ENCODE measurements at regions not wholly inside any gene's neighbourhood (a gene's known extent, or its start where the extent isn't known, plus 50 kb on each side); places are given as distances from the start of the nearest gene placed in this dataset.

- no peak overlapping the region for H3K4me2 ChIP-seq (ENCODE audit: low read length)
- H3K9me3 ChIP-seq (ENCODE audit: control insufficient read depth in 1 of 2, insufficient read depth in 1 of 2, low read depth in 1 of 2, low read length in 2 of 2), result peaks cover 0 to 6% of the 10 kb centered on the region in 2 experiments; a peak in 1 of 4 replicates
- no peaks in the 10 kb centered on the region for H3K4me1 ChIP-seq (ENCODE audit: control insufficient read depth in 1 of 2, insufficient read depth in 2 of 2, low read length in 2 of 2)
- DNase-seq (ENCODE audit: low read depth, low spot score), result no peak
- ChIA-PET RAD21 (ENCODE audit: low non-redundant PET in 1 of 2, low total read pairs in 2 of 2, uncharacterized antibody in 2 of 2, unreplicated experiment in 2 of 2) (no interaction called here), POLR2A (no interaction called here), CTCF (no interaction called here)
- H3K27ac ChIP-seq (ENCODE audit: low read depth, low read length), result no peak overlapping the region
- no peaks in the 10 kb centered on the region for H4K20me1 ChIP-seq (ENCODE audit: insufficient read depth)
- no peak overlapping the region for H3K9ac ChIP-seq (ENCODE audit: low read length)
- no peaks in the 10 kb centered on the region for H3K9me2 ChIP-seq (ENCODE audit: insufficient read depth)
- no TSS peak for BruUV-seq (replicated peaks)
- no peak for ATAC-seq
- intact Hi-C loops (cut with micrococcal nuclease), result no loop called here
- no peaks in the 10 kb centered on the region for H3K36me3 ChIP-seq (ENCODE audit: control insufficient read depth in 1 of 2, insufficient read depth in 2 of 2, low read length in 2 of 2)
- TF ChIP-seq JUND (IDR thresholded peaks at IDR 0.05) (no peak), ZNF274 (IDR thresholded peaks at IDR 0.05; ENCODE audit: low read depth, low read length) (no peak), POLR2AphosphoS5 (IDR thresholded peaks at IDR 0.05; ENCODE audit: low read depth, low read length) (no peak), ATF3 (IDR thresholded peaks at IDR 0.05) (no peak), MAX (IDR thresholded peaks at IDR 0.05) (no peak), EGR1 (IDR thresholded peaks at IDR 0.05; ENCODE audit: low read depth) (no peak), POLR2A (IDR thresholded peaks at IDR 0.05; ENCODE audit: borderline replicate concordance, extremely low read depth, insufficient read depth, insufficient read length) (no peak), YY1 (IDR thresholded peaks at IDR 0.05; ENCODE audit: extremely low read depth, insufficient replicate concordance, low read depth, low read length) (no peak), RAD21 (IDR thresholded peaks at IDR 0.05; ENCODE audit: low read depth) (no peak), REST (IDR thresholded peaks at IDR 0.05; ENCODE audit: low read depth) (no peak), FOSL1 (IDR thresholded peaks at IDR 0.05; ENCODE audit: low read depth) (no peak), ZFX (IDR thresholded peaks at IDR 0.05) (no peak), SRF (IDR thresholded peaks at IDR 0.05; ENCODE audit: low read depth) (no peak)
- no peak overlapping the region for H3K4me3 ChIP-seq (replicated peaks in 1 of 2; ENCODE audit: low read depth in 1 of 2, low read length in 2 of 2)
- no peak overlapping the region for H2AFZ ChIP-seq (ENCODE audit: low read depth, low read length, poor library complexity, severe bottlenecking)
- H3K27me3 ChIP-seq (ENCODE audit: insufficient read depth, low read length), result no peaks in the 10 kb centered on the region
- no peaks in the 10 kb centered on the region for H3K79me2 ChIP-seq (ENCODE audit: insufficient read depth, low read length)
These were observed 426.4 kb downstream of the QKI start for GRCh38 chr6:163840880-163841279.
